GM19397 (cell line): ENCODE measurements at regions not wholly inside any gene's neighbourhood (a gene's known extent, or its start where the extent isn't known, plus 50 kb on each side); places are given as distances from the start of the nearest gene placed in this dataset.
"Not testable (repeated sequence)": the region's sequence is repeated elsewhere in the genome, so short reads cannot be mapped to it uniquely, and the experiment has no call there.

Experiments used
- ATAC-seq: cut with Tn5 transposase; IDR thresholded peaks from one replicate; pipeline ENCODE4 v1.9.1; 2021; ENCODE audit warnings: mild to moderate bottlenecking, moderate library complexity; ENCODE audit not compliant: unreplicated experiment

DNA sequence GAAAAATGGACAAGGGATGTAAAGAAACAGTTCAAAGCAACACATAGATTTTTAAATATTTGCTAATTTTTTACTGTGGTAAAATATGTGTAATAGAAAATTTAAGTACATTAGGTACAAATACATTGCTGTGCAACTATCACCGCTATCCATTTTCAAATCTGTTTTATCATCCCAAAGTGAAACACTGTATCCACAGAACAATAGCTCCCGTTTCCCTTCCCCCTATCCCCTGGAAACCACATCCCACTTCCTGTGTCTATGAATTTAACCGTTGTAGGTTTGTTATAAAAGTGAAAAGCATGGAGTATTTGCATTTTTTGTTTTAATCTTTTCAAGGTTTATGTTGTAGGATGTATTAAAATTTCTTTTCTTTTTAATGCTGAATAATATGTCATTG lies 152.9 kb upstream of the HSFY1 start:
- not testable (repeated sequence) for ATAC-seq

- ATAC-seq = not testable (repeated sequence)
These were observed 125.7 kb upstream of the HSFY1 start for GRCh38 chrY:18420846-18421245.

DNA sequence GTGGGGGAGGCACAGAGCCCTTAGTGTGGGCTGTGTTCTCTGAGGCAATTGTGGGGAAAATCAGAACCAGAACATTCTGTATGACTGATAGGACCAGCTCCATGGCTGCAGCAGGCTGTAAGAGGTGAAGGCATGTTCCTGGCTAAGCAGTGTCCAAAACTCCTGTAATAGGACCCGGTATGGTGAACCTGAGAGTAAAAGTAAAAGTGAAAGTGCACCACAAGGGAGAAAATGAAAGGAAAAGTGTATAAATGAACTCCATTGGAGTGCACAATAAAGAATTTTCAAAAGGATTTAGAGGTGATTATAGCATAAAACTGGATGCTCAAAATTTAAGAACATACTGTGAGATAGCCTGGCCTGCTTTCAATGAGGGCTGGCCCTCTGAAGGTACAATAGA lies 125.1 kb upstream of the HSFY1 start:
- ATAC-seq = peak; percentile 55

DNA sequence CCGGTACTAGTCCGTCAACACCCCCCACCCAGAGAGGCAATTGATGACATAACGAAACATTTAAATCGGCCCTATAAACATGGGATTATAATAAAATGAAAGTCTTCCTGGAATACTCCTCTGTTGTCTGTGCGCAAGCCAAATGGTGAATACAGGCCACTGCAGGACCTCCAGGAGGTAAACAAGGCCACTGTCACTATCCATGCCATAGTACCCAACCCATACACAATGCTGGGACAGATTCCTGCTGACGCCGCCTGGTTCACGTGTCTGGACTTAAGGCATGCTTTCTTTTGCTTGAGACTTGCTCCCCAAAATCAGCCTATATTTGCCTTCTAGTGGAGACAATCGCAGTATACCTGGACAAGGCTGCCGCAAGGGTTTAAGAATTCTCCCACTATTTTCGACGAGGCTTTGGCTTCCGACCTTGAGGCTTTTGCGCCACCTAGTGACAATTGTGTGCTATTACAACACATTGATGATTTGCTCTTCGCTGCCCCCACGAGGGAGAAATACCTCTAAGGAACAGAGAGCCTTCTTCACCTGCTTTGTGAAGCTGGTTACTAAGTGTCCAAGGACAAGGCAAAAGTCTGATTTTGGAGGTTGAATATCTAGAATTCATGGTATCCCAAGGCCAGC lies 122.4 kb upstream of the HSFY1 start:
- not testable (repeated sequence) for ATAC-seq

DNA sequence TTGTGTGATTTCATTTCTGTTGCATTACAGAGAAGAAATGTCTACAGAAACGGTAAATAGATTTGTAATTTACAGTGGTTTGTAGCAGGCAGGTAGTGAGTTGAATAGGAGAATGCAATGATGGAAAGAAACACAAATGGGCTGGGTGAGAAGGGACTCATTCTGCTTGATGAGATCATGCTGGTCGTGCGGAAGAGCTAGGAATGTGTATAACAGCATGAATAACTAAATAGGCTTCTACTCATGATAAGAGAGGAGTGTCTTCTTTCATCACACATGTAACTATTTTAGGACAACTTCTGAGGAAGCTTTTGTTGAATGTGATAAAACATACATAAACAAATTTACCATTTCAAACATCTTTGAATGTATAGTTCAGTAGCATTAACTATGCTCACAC lies 113.0 kb upstream of the HSFY1 start:
- not testable (repeated sequence) for ATAC-seq

DNA sequence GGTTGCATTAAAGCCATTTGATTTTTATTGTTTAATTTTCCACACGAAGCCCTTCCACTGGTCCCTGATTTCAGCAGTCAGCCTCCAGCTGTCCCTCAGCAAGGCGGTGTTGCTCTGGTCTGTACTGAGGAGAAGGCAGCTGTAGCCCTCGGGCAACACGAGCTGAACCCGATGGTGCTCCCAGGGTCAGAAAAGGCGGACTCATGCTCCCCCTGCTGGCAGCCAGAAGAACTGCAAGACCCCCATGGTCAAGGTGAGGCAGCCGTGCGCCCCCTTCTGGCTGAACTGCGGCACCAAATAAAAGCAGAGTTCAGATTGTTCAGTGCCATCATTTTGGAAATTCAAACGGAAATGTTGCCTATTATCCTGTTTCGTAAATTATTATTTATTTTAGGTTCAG lies 100.7 kb upstream of the HSFY1 start:
- peak; percentile 89 for ATAC-seq

- ATAC-seq = not testable (repeated sequence)
These were observed 93.7 kb upstream of the HSFY1 start for GRCh38 chrY:18452815-18453214.

- not testable (repeated sequence) for ATAC-seq
These were observed 87.4 kb upstream of the HSFY1 start for GRCh38 chrY:18459136-18459535.

DNA sequence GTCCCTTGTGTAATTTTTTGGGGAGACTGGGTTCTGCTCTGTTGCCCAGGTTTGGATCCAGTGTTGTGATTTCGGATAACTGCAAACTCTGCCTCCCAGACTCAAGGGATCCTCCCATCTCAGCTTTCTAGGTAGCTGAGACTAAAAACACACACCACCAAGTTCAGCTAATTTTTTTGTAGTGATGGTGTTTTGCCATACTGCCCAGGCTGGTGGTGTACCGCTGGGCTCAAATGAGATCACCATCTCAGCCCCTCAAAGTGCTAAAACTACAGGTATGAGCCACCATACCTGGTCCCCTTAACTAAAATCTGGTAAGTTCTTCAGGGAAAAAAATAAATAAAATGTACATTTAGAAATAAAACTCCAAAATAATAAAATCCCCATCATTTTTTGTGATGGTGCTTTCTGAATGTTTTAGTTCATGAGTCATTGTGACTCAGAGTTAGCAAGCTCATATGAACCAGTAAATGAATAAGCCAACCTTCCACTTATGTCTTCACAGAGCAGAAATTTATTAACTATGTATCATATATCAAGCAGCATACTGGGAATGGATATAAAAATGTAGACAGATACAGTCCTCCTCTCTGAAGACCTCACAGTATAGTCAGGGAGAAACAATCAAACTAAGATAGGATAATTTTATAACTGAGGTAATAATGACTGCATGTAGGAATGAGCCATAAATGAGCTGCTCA lies 85.2 kb upstream of the HSFY1 start:
- not testable (repeated sequence) for ATAC-seq

DNA sequence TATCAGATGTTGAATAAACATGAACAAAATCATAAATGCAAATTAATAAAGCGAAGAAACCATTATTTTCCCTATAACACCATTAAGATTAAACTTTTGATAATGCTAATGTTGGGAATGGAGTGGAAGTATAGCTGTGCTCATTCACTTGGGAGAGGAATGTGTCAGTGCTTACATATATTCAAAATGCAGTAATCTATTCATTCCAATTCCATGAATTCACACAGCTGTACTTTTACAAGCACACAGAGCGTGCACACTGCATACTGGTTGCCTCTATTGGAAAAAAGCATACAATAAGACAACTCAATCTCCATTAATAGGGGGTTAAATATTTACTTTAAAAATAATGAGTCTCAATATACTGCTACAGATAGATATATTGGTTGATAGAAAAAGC lies 81.7 kb upstream of the HSFY1 start:
- not testable (repeated sequence) for ATAC-seq

GRCh38 chrY:18466661-18467060 lies 79.9 kb upstream of the HSFY1 start:
- not testable (repeated sequence) for ATAC-seq

- ATAC-seq = not testable (repeated sequence)
These were observed 63.2 kb upstream of the HSFY1 start for GRCh38 chrY:18483354-18483753.
